NB4 (cell line): ENCODE measurements at regions not wholly inside any gene's neighbourhood (a gene's known extent, or its start where the extent isn't known, plus 50 kb on each side); places are given as distances from the start of the nearest gene placed in this dataset.

ENCODE experiments used
- CTCF ChIP-seq: IDR thresholded peaks from one replicate; pipeline ENCODE4 v1.5.1; 2012; ENCODE audit warnings: low read depth, low read length
- MAX ChIP-seq: IDR thresholded peaks from 2 replicates; pipeline ENCODE4 v1.6.1; 2011; ENCODE audit warnings: low read depth, low read length
- POLR2A ChIP-seq: IDR thresholded peaks from 2 replicates; pipeline ENCODE4 v1.6.1; 2011; ENCODE audit warnings: mild to moderate bottlenecking; ENCODE audit not compliant: insufficient read length; ENCODE audit errors: extremely low read depth

- no peak for TF ChIP-seq CTCF
- no peak for TF ChIP-seq POLR2A
- no peak for TF ChIP-seq MAX
Observed at GRCh38 chr9:87445646-87446045, 52.0 kb upstream of the DAPK1 start.
